Parathyroid adenoma (tissue), 2 donors: ENCODE measurements at regions not wholly inside any gene's neighbourhood (a gene's known extent, or its start where the extent isn't known, plus 50 kb on each side); places are given as distances from the start of the nearest gene placed in this dataset.

ENCODE experiments used
- H2AFZ ChIP-seq: fragments of 300-600 bp; sonication (generic); one replicate; pipeline ENCODE4 v1.7.0; 2017; ENCODE audit warnings: antibody characterized with exemption, mild to moderate bottlenecking
- H3K27ac ChIP-seq: fragments of 300-600 bp; sonication (generic); one replicate; pipeline ENCODE4 v1.7.0; 2017
- H3K27me3 ChIP-seq: fragments of 300-600 bp; sonication (generic); one replicate; pipeline ENCODE4 v1.7.0; 2017; ENCODE audit warnings: low read length; ENCODE audit not compliant: control insufficient read depth, insufficient read depth
- H3K36me3 ChIP-seq: fragments of 300-600 bp; sonication (generic); one replicate; pipeline ENCODE4 v1.7.0; 2017; ENCODE audit warnings: low read length; ENCODE audit not compliant: control insufficient read depth, insufficient read depth
- H3K4me1 ChIP-seq: fragments of 300-600 bp; sonication (generic); one replicate; pipeline ENCODE4 v1.7.0; 2017; ENCODE audit warnings: control low read depth
- H3K4me2 ChIP-seq: fragments of 300-600 bp; sonication (generic); one replicate; pipeline ENCODE4 v1.7.0; 2017; ENCODE audit warnings: low read length
- H3K4me3 ChIP-seq: fragments of 300-600 bp; sonication (generic); one replicate; pipeline ENCODE4 v1.7.0; 2017; ENCODE audit warnings: low read depth, low read length
- H3K79me2 ChIP-seq: fragments of 300-600 bp; sonication (generic); one replicate; pipeline ENCODE4 v1.7.0; 2017; ENCODE audit warnings: control low read depth
- H3K9ac ChIP-seq: fragments of 300-600 bp; sonication (generic); one replicate; pipeline ENCODE4 v1.7.0; 2017; ENCODE audit warnings: mild to moderate bottlenecking
- H3K9me3 ChIP-seq: fragments of 300-600 bp; sonication (generic); one replicate; pipeline ENCODE4 v1.7.0; 2017; ENCODE audit warnings: low read length; ENCODE audit not compliant: control insufficient read depth
- CTCF ChIP-seq: fragments of 300-600 bp; sonication (generic); IDR thresholded peaks from one replicate; pipeline ENCODE4 v1.7.0; 2017; ENCODE audit warnings: antibody characterized with exemption, mild to moderate bottlenecking
- donor health status: primary hyperparathyroidism.

GRCh38 chr4:66340286-66340893 lies 670.1 kb upstream of the EPHA5 start:
- H3K4me1 ChIP-seq = no peaks in the 10 kb centered on the region
- H3K79me2 ChIP-seq = no peaks in the 10 kb centered on the region
- no peak overlapping the region for H3K4me2 ChIP-seq
- no peak overlapping the region for H3K27ac ChIP-seq
- no peaks in the 10 kb centered on the region for H3K27me3 ChIP-seq
- TF ChIP-seq CTCF = no peak
- H3K4me3 ChIP-seq = no peak overlapping the region
- no peak overlapping the region for H3K9ac ChIP-seq
- no peaks in the 10 kb centered on the region for H3K36me3 ChIP-seq
- no peaks in the 10 kb centered on the region for H3K9me3 ChIP-seq
- H2AFZ ChIP-seq = no peak overlapping the region

- H3K9ac ChIP-seq = no peak overlapping the region
- H3K27me3 ChIP-seq = no peaks in the 10 kb centered on the region
- H2AFZ ChIP-seq = no peak overlapping the region
- no peaks in the 10 kb centered on the region for H3K36me3 ChIP-seq
- no peaks in the 10 kb centered on the region for H3K79me2 ChIP-seq
- TF ChIP-seq CTCF = no peak
- H3K4me1 ChIP-seq = no peaks in the 10 kb centered on the region
- no peak overlapping the region for H3K4me2 ChIP-seq
- no peak overlapping the region for H3K27ac ChIP-seq
- H3K9me3 ChIP-seq = no peaks in the 10 kb centered on the region
- no peak overlapping the region for H3K4me3 ChIP-seq
Observed at GRCh38 chr4:66339007-66339406, 668.7 kb upstream of the EPHA5 start.

GRCh38 chr4:66331761-66332160 lies 661.5 kb upstream of the EPHA5 start:
- Histone ChIP-seq H3K27ac (no peak overlapping the region), H3K9ac (no peak overlapping the region), H3K27me3 (no peaks in the 10 kb centered on the region), H3K36me3 (no peaks in the 10 kb centered on the region), H3K9me3 (no peaks in the 10 kb centered on the region), H2AFZ (no peak overlapping the region), H3K4me1 (no peaks in the 10 kb centered on the region), H3K4me2 (no peak overlapping the region), H3K4me3 (no peak overlapping the region), H3K79me2 (no peaks in the 10 kb centered on the region)
- TF ChIP-seq CTCF = no peak

GRCh38 chr4:66330125-66330524 lies 659.8 kb upstream of the EPHA5 start:
- Histone ChIP-seq H3K9ac (no peak overlapping the region), H3K27me3 (no peaks in the 10 kb centered on the region), H3K36me3 (no peaks in the 10 kb centered on the region), H3K4me2 (no peak overlapping the region), H3K4me3 (no peak overlapping the region), H3K27ac (no peak overlapping the region), H3K4me1 (no peaks in the 10 kb centered on the region), H3K9me3 (no peaks in the 10 kb centered on the region), H3K79me2 (no peaks in the 10 kb centered on the region), H2AFZ (no peak overlapping the region)
- no peak for TF ChIP-seq CTCF
